NCI-H146 (cell line): ENCODE measurements at regions not wholly inside any gene's neighbourhood (a gene's known extent, or its start where the extent isn't known, plus 50 kb on each side); places are given as distances from the start of the nearest gene placed in this dataset.

ENCODE experiments used
- DNase-seq: peaks from one replicate; lab custom pipeline; 2025; lab: John Stamatoyannopoulos, UW

DNA sequence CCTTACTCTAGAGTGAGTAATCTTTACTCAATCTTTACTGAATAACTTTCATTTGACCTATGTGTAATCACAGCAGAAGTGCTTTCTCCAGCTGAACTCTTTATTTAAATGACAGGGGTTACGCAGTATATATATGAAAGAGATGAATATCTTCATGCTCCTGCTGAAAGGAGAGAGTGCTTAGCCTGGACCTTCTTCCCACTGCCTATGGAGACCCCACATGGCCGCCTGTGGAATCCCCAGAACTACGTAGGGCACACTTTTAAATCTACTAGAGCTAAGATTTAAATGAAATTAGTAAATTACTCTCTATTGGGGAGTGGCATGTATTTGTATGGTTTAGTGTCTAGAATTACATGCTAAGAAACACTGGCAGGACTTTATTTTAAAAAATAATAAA lies 391.2 kb downstream of the ANKRD50 start:
- no peak for DNase-seq

DNA sequence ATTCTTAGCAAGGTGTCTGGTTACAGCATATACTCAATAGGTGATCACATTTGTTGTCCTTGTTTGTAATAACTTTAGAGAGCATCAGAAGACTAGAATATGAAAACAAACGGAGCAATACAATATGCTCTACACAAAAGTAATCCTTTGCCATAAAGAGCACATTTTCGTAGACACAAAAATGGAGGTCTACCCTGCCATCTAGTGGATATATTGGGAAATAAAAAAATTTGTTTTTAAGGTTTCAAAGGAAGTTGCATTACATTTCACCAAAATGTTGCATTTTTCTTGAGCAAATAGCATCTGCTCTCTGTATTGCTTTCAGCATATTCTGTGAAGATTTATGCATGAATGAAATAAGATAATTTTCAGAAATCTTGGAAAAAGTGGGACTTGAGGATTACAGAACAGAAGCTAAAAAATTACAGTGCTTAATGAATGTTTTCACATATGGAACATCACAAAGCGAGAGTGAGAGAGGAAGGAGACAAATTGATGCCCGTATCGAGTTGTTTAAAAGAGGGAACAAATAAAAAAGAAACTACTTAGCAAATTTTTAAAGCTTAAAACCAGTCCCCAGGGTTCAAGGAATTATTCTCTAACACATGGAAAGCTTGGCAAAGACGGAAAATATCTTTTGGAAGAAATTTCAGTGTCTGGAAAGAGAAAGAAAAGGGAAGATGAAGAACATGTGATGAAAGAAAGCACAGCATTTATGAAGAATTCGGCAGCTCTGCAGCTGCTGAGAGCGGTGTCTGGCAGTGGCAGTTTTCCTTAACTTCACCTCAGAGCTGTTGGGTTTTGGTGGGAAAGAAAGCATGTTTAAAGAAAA lies 390.1 kb downstream of the ANKRD50 start:
- DNase-seq: peak; percentile 15

DNA sequence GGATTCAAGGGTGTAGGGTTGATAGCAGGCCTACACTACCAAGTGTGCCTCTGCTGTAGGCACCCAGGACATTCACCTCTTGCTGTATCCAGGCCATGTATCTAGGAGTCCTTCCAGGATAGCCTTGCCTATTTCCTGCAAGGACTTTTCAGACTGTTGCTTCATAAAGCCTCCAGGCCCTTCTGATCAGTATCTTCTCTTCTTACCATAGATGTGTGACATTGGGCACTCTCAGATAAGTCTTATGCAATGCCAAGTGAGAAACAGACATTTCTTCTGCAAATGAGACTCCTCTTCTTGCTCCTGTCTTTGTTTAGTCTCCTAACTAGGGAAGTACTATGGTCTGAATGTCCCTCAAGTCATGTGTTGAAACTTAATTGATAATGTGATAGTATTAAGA lies 386.8 kb downstream of the ANKRD50 start:
- DNase-seq: no peak

DNA sequence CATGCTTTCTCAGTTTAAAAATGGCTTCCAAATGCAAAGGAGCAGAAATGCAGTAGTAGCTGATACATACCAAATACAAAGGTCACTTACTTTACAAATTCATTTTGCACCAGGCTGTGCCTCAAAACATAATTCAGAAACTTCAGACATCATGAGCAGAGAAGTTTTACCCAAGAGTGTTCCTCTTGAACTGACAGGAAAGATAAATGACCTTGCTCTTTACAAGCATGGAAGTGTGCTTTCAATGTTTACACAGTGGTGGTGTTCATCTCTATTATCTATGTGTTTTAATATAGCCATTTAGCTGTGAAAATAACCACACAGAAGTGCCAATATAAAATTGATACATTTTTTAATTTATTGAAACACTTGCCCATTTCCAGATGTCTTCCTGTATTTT lies 383.4 kb downstream of the ANKRD50 start:
- DNase-seq: no peak

DNA sequence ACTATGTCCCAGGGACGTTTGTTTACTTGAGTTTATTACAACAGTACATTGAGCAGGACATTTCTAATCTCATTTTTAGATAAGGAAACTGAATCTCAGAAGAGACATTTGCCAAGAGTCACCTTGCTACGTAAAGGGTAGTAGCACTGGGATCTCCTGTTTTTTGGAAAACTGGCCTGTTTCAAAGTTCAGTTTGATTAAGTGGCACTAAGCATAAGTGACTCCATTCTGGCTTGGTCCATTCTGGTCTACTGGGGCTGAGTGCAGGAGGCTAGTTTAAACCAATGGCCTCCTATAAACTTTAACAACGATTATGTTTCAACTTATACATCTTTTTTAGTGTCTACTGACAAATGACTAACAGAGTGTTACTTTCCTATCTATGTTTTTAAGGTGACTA lies 382.5 kb downstream of the ANKRD50 start:
- no peak for DNase-seq

DNA sequence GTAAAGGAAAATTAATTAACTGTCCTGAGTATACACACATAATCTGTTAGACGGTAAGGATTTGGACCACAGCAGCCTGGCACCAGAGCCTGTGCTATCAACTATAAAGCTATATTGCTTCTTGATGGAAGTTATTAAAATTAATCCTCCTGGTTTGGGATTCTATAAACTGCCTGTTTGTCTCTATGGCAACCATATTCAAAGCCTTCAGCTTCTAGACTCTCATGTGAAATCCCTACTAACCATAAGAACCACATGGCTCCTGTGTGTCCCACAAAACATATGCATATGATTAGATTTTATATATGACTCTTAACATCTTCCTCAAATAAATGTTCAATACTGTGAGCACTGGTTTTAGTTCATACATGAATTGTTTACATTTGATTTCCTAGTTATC lies 380.8 kb downstream of the ANKRD50 start:
- DNase-seq: no peak

DNA sequence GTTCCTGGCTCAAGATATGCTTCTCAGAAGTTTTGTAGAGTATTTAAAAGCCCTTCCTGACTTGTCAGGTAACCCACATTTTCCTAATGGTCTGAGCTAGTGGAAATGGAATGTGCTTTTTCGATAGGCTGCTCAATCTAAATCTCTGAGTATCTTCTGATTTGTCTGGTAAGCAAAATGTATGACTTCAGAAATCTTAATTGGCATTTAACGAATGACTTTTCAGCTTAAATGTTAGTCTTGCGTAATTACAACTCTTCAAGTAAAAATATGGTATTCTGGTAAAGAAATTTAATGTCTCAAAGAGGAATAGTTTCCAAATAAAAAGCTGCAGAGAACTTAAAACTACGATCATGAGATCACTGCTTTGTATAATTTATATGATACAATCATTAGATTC lies 379.1 kb downstream of the ANKRD50 start:
- no peak for DNase-seq

DNA sequence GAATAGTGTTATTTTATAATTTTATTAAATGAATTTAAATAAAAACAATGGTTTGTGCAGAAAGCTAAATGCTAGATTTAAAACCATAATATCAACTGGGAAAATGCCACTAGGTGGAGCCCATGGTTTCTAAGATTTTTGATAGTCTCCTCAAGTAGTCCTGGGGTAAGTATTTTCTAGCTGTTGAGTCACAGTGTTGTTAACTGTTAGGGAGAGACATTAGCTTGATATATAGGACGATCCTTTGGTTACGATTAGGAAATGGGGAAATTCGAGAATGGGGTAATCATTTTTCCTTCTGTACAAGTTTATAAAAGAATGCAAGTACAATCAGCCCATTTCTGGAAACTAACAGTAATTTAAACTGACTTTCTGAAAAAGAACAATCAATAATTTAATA lies 378.4 kb downstream of the ANKRD50 start:
- DNase-seq: peak; percentile 1

DNA sequence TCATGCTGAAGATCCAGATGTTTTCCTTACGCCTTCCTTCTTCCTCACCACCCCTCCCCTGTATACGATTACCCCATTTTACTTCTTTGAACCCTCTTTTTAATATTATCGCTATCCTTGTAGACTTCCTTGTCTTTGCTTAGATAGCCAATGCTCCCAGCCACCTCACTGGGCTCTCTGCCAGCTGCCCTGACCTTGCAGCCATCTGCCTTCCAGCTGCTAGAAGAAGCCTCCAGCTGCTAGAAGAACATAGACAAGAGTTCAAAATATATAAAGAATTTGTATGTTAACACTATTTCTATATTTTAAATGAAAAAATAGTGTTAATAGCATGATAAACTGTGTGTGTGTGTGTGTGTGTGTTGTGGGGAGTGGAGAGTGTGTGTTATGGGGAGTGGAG lies 374.7 kb downstream of the ANKRD50 start:
- DNase-seq: no peak

DNA sequence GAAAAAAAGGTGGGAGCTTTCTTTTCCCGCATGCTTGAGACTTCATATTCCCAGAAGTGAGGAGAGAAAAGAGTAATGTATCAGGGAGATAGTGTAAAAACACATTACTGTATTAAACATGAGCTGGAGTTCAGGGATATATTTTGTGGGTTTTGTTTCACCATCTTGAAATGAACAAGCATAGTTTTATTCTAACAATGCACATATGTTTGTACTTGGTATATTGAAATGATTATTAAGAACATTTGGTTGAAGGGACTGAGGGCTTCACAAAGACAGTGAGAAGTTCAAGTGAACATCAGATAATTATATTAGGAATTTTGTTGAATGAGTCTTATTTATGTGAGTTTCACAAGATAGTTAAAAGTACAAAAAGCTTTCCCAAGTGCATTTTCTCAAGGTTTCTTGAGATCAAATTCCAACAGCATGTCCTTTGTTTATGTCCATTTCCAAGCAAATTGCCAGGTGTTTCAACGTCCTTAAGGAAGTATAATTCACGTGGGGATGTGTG lies 368.8 kb downstream of the ANKRD50 start:
- no peak for DNase-seq

DNA sequence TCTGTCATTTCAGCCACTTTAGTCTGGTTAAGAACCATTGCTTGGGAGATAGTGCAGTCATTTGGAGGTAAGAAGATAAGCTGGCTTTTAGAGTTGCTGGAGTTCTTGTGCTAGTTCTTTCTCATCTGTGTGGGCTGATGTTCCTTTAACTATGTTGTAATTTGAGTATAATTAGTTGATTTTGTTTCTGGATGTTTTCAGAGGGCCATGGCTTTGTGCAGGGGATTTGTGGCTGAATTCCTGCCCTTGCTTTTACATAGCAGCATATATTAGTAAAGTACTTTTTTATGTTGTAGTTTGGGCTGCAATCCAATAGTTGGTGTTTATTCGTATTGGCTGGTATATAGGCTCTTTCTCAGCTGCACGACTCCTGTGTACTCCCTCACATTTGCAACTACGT lies 339.6 kb downstream of the ANKRD50 start:
- no peak for DNase-seq

DNA sequence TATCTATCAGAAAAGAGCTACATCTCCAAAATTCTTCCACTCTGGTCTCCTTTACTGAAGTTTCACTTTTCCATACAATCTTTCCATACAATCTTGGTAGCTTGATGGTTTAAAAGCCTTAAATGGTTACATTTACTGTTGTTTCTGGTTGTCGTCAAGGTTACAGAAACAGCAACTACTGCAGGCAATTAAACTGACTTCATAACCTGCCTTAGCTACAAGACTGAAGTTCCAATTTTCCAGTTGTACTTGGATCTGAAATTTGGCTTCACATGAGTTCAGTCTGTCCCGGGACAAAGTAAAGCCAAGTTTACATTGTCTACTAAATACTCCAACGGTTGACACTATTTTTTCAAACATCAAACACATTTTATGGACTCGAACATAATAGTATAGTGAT lies 326.4 kb downstream of the ANKRD50 start:
- DNase-seq: no peak

DNA sequence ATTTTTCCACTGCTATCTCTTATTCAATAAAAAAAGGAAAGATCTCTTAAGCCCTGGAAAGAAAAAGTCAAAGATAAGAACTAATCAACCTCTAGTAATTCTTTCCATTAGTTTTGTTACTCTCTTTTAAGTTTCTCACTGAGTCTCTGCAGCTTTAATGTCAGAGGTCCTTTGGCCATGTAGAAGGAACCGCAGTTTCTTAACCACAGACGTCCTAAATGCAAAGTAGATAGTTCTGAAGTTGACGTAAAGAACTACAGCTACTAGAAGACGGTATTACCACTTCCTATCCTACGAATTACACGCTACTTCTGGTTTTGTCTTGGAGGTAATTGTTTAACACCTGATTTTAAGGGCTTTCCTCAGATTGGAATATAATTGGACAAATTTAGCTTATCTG lies 325.9 kb downstream of the ANKRD50 start:
- DNase-seq: no peak

DNA sequence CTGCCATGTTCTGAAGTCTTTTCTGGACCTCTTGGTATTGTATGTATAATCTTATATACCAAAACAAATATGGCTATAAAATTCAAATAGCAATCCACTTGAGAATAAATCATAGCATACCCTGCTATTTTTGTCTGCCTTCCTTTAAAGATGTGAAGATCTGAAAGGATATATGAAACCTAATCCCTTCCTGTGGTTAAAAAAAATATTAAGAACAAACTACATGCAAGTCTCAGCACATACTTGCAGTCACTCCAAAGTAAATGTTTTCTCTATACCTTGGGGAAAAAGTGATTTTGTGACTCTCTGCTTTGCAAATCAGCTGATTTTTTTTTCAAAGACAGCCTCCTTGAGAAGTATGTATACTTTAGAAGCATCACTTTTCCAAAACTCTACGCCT lies 322.9 kb downstream of the ANKRD50 start:
- no peak for DNase-seq

DNA sequence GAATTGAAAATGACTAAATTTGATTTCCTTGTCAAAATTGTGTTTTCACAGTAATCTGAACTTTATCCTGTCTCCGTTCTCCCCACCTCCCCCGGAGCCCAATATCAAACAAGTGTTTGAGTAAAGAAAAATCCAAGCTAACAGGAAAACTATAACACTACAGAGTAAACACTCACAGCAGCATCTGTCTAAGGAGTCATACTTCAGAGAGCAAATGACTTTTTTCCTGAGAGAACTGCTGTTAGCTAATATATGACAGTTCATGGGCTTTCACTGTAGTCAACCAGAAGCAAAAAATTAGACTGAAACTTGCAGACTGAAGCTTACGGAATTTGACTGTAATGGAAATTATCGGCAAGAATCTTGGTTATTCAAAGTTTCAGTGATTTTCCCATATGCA lies 321.7 kb downstream of the ANKRD50 start:
- no peak for DNase-seq

DNA sequence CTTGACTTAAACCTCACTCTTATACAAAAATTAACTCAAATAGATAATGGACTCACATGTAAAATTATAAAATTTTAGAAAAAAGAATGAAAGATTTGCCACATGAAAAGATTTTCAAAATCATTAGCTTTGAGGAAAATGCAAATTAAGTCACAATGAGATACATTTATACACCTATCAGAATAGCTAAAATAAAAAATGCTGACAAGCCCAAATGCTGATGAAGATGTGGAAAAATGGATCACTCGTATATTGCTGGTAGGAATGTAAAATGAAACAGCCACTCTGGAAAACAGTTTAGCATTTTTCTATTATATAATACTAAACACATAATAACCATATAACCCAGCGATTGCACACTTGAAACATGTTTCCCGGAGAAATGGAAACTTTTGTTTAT lies 316.2 kb downstream of the ANKRD50 start:
- DNase-seq: no peak

DNA sequence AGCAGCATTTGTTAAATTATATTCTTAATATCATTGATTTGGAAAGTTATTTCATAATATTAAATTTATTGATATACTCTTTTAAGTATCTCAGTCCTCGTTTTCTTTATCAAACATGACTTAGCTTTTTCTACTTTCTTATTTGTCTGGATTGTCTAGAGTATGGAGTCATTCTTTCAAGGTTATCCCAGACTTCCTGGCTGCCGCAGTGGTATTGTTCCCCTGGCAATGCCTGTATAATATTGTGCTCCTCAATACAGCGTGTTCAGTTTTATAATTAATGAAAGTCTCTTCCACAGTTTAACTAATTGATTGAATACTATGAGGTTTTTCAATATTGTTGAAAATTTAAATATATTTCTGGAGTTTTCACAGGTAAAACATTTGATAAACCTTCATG lies 310.9 kb downstream of the ANKRD50 start:
- no peak for DNase-seq

DNA sequence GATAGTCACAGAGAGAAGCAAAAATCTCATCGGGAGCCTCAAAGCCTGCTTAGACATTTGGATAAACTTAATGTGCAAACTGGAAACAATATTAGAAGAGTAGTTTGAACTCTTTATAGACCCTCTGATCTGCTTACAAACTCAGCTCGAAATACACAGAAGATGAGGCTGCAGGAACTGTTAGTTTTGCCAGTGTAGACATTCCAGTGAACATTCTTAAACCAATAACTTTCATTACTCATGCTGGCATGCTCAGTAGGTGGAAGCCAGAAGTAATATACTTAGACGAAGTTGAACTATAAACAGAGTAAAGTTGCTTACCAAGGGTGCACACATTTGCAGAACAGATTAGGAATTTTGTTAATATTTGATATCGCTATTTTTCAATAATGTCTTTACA lies 303.5 kb downstream of the ANKRD50 start:
- DNase-seq: no peak

DNA sequence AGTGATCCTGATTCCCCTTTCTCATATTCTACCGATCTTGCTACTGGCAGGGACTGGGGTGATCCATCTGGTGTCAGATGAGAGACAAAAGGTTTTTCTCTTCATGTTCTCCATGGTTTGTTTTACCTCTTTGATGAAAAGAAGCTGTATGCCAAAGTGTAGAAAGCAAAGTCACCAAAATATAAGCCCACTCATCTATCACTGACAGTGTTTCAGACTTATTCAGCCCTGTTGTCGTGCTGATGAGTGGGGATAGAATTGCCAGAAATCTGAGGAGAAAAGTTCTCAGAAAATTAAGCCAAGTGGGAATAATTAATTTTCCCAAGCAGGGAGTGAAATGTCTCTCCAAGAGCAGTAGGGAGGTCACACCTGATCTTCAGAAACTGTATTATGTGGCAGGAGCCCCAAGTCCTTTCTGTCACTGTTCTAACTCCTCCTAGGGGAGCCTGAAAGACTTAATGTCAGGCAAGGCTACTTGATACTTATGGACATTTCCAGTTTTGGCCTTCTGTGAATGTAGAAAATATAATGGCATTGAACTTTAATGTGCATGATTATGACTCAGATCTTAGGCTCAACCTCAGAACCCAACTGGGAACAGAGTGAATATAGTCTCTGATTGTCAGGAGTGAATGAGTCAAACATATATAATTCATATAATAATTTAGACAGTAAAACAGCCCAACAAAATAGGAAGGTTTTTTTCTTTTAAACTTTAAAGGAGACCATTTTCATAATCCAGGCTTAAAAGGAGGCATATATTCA lies 298.1 kb downstream of the ANKRD50 start:
- no peak for DNase-seq

DNA sequence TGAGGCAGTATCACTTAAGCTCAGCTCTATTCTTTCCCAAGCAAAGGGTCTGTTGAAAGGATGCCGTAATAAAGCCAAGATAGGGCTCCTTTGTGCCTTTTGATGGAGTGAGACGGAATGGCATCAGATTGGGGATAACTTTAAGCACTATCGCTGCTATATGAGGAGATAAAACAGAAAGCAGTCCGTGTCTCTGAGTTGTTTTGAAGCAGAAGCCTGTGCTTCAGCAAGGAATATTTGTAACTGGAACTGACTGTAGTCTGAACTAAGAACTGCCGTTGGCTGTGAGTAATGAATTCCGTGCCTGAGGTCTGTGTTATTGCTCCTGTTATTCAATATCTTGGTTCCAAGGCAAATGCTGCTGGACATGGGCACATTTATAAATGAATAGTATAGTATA lies 297.4 kb downstream of the ANKRD50 start:
- DNase-seq: no peak

DNA sequence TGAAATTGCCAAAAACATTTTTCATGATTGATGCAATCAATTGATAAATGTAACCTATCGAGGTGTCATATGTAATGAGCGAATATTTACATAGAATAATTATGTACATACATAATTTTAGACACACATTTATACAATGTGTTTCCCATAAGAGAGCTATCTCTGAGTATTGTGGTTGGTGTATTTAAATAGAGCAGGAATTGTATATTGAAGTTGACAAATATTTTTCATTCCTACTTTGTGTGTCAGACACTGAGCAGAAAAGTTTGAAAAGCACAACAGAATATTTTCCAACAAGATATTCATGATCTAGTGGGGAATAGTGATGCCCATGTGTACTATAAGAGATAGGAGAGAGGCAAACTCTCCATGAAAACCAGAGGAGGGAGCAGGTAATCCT lies 295.2 kb downstream of the ANKRD50 start:
- no peak for DNase-seq

DNA sequence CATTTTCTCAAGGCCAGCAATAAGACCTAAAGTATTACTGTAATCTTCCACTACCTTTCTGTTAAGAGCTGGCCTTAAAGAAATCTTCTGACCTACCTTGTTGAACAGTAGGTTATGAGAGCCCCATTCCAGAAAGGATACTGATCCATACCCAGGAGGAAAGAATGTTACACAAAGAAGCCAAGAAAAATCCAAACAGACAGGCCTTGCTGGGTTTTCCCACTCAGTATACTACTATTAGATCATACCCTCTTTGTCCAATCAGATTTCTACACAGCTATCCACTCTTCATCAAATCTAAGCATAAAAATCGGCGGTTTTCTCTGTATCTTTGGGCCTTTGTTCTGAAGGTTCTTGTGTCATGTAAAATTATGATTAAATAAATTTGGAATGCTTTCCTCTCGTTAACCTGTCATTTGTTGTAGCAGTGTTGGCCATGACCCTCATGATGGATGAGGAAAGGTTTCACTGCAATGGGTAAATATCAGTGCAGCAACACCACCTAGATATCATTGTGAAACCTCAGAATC lies 292.3 kb downstream of the ANKRD50 start:
- DNase-seq: no peak

DNA sequence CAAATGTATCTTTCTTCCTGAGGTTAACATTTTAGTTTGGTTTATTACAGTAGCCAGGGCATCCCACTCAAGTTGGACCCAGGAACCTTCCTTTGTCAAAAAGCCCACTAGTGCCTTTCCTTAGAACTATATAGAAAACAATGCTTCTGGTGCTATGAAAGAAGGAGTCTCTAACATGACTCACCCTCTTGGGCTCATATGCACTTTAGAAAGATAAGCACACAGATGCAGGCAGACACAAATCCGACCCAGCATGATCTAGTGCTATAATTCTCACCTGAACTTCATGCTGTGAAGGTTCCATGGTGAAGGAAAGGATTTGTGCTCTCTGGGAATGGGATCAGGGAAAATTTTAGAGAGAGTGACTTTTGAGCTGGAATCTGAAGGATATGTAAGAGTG lies 289.4 kb downstream of the ANKRD50 start:
- DNase-seq: no peak
